A673 (cell line): ENCODE measurements at regions not wholly inside any gene's neighbourhood (a gene's known extent, or its start where the extent isn't known, plus 50 kb on each side); places are given as distances from the start of the nearest gene placed in this dataset.

ENCODE experiments used
- BruUV-seq: library from RNA; stranded (reverse); fragments of 400-500 nt; replicated peaks from 2 replicates; lab custom pipeline; 2021; lab: Mats Ljungman, UMichigan
- CTCF ChIA-PET: fragments of 300-600 bp; sonication (Branson Sonifier 250); formaldehyde crosslinking; loops from one replicate; lab custom pipeline; 2022; ENCODE audit warnings: antibody characterized with exemption; lab: Charles Lee
- POLR2A ChIA-PET: fragments of 300-600 bp; sonication (Branson Sonifier 250); formaldehyde crosslinking; loops from one replicate; lab custom pipeline; 2022; ENCODE audit warnings: antibody characterized with exemption; ENCODE audit not compliant: low non-redundant PET; lab: Charles Lee
- DNase-seq: peaks from one replicate; pipeline ENCODE4 v3.0.0-alpha.2; 2015; ENCODE audit warnings: low spot score
- H3K27ac ChIP-seq: fragments of 200-600 bp; sonication (generic); 2 replicates; pipeline ENCODE4 v1.5.1; 2016; ENCODE audit warnings: mixed run types, low read depth, mild to moderate bottlenecking, mixed read lengths, antibody characterized with exemption, low read length; ENCODE audit not compliant: poor library complexity, severe bottlenecking
- H3K27me3 ChIP-seq: fragments of 200-600 bp; sonication (generic); replicated peaks from 2 replicates; pipeline ENCODE4 v1.6.1; 2017; ENCODE audit warnings: mixed run types, low read depth, mild to moderate bottlenecking, mixed read lengths, antibody characterized with exemption, low read length; ENCODE audit not compliant: insufficient read depth, poor library complexity
- H3K36me3 ChIP-seq: fragments of 200-600 bp; sonication (generic); 2 replicates; pipeline ENCODE4 v1.6.1; 2016; ENCODE audit warnings: mixed run types, mild to moderate bottlenecking, mixed read lengths, antibody characterized with exemption, low read length; ENCODE audit not compliant: insufficient read depth, poor library complexity, severe bottlenecking
- H3K4me1 ChIP-seq: fragments of 200-600 bp; sonication (generic); 2 replicates; pipeline ENCODE4 v1.6.1; 2017; ENCODE audit warnings: mixed run types, mild to moderate bottlenecking, mixed read lengths, antibody characterized with exemption, low read length; ENCODE audit not compliant: insufficient read depth, poor library complexity, severe bottlenecking
- H3K4me3 ChIP-seq: fragments of 200-600 bp; sonication (generic); 2 replicates; pipeline ENCODE4 v1.5.1; 2016; ENCODE audit warnings: low read depth, mixed run types, mild to moderate bottlenecking, mixed read lengths, low read length; ENCODE audit not compliant: poor library complexity, severe bottlenecking
- H3K9me3 ChIP-seq: fragments of 200-600 bp; sonication (generic); 2 replicates; pipeline ENCODE4 v1.6.1; 2016; ENCODE audit warnings: mixed run types, low read depth, mild to moderate bottlenecking, mixed read lengths, antibody characterized with exemption, low read length; ENCODE audit not compliant: poor library complexity, severe bottlenecking
- CTCF ChIP-seq: fragments of 300-800, 200-600 bp; sonication (generic); conservative IDR thresholded peaks from 2 replicates; pipeline ENCODE4 v1.5.1; 2017; ENCODE audit warnings: low read depth, mild to moderate bottlenecking, antibody characterized with exemption, low read length, moderate library complexity, mixed read lengths
- EZH2 ChIP-seq: fragments of 200-600 bp; sonication (generic); IDR thresholded peaks from 2 replicates; pipeline ENCODE4 v1.6.1; 2017; ENCODE audit warnings: borderline replicate concordance, low read depth, mild to moderate bottlenecking, mixed read lengths, antibody characterized with exemption, low read length; ENCODE audit not compliant: poor library complexity, severe bottlenecking
- intact Hi-C: fragments of 100-400 bp; cut with micrococcal nuclease; formaldehyde crosslinking; loops from one replicate; pipeline ENCODE4 v1.10.0; 2022; ENCODE audit not compliant: unreplicated experiment

- TF ChIP-seq CTCF: no peak
- TF ChIP-seq EZH2: no peak
- BruUV-seq: no TSS peak
- H3K4me1 ChIP-seq: no peaks in the 10 kb centered on the region
- ChIA-PET POLR2A (no interaction called here), CTCF (no interaction called here)
- no peaks in the 10 kb centered on the region for H3K9me3 ChIP-seq
- no peak overlapping the region for H3K27ac ChIP-seq
- H3K27me3 ChIP-seq: peaks cover 35% of the 10 kb centered on the region
- H3K4me3 ChIP-seq: no peak overlapping the region
- DNase-seq: no peak
- intact Hi-C loops: no loop called here
- no peaks in the 10 kb centered on the region for H3K36me3 ChIP-seq
These were observed 111.2 kb upstream of the CTTNBP2NL start for GRCh38 chr1:112284796-112285195.

- Histone ChIP-seq H3K27ac (no peak overlapping the region), H3K4me3 (no peak overlapping the region), H3K4me1 (no peaks in the 10 kb centered on the region), H3K27me3 (peaks cover 30% of the 10 kb centered on the region), H3K9me3 (no peaks in the 10 kb centered on the region), H3K36me3 (no peaks in the 10 kb centered on the region)
- TF ChIP-seq CTCF (no peak), EZH2 (no peak)
- CTCF ChIA-PET: no interaction called here
- intact Hi-C loops: no loop called here
- no TSS peak for BruUV-seq
- no peak for DNase-seq
- POLR2A ChIA-PET: no interaction called here
These were observed 110.7 kb upstream of the CTTNBP2NL start for GRCh38 chr1:112285316-112285715.

- Histone ChIP-seq H3K36me3 (no peaks in the 10 kb centered on the region), H3K27me3 (peaks cover 25% of the 10 kb centered on the region), H3K27ac (no peak overlapping the region), H3K4me1 (no peaks in the 10 kb centered on the region), H3K4me3 (no peak overlapping the region), H3K9me3 (no peaks in the 10 kb centered on the region)
- ChIA-PET POLR2A (no interaction called here), CTCF (no interaction called here)
- no peak for DNase-seq
- intact Hi-C loops: no loop called here
- TF ChIP-seq CTCF: no peak
- no peak for TF ChIP-seq EZH2
- no TSS peak for BruUV-seq
These were observed 110.3 kb upstream of the CTTNBP2NL start for GRCh38 chr1:112285746-112286145.
